Parathyroid adenoma (tissue), 2 donors: ENCODE measurements at regions not wholly inside any gene's neighbourhood (a gene's known extent, or its start where the extent isn't known, plus 50 kb on each side); places are given as distances from the start of the nearest gene placed in this dataset.
"Not testable (repeated sequence)": the region's sequence is repeated elsewhere in the genome, so short reads cannot be mapped to it uniquely, and the experiment has no call there.

ENCODE experiments used
- H2AFZ ChIP-seq: fragments of 300-600 bp; sonication (generic); one replicate; pipeline ENCODE4 v1.7.0; 2017; ENCODE audit warnings: antibody characterized with exemption, mild to moderate bottlenecking
- H3K27ac ChIP-seq: fragments of 300-600 bp; sonication (generic); one replicate; pipeline ENCODE4 v1.7.0; 2017
- H3K27me3 ChIP-seq: fragments of 300-600 bp; sonication (generic); one replicate; pipeline ENCODE4 v1.7.0; 2017; ENCODE audit warnings: low read length; ENCODE audit not compliant: control insufficient read depth, insufficient read depth
- H3K36me3 ChIP-seq: fragments of 300-600 bp; sonication (generic); one replicate; pipeline ENCODE4 v1.7.0; 2017; ENCODE audit warnings: low read length; ENCODE audit not compliant: control insufficient read depth, insufficient read depth
- H3K4me1 ChIP-seq: fragments of 300-600 bp; sonication (generic); one replicate; pipeline ENCODE4 v1.7.0; 2017; ENCODE audit warnings: control low read depth
- H3K4me2 ChIP-seq: fragments of 300-600 bp; sonication (generic); one replicate; pipeline ENCODE4 v1.7.0; 2017; ENCODE audit warnings: low read length
- H3K4me3 ChIP-seq: fragments of 300-600 bp; sonication (generic); one replicate; pipeline ENCODE4 v1.7.0; 2017; ENCODE audit warnings: low read depth, low read length
- H3K79me2 ChIP-seq: fragments of 300-600 bp; sonication (generic); one replicate; pipeline ENCODE4 v1.7.0; 2017; ENCODE audit warnings: control low read depth
- H3K9ac ChIP-seq: fragments of 300-600 bp; sonication (generic); one replicate; pipeline ENCODE4 v1.7.0; 2017; ENCODE audit warnings: mild to moderate bottlenecking
- H3K9me3 ChIP-seq: fragments of 300-600 bp; sonication (generic); one replicate; pipeline ENCODE4 v1.7.0; 2017; ENCODE audit warnings: low read length; ENCODE audit not compliant: control insufficient read depth
- TF ChIP-seq, protein P1 (sequence below): fragments of 300-600 bp; sonication (generic); IDR thresholded peaks from one replicate; pipeline ENCODE4 v1.7.0; 2017; ENCODE audit warnings: antibody characterized with exemption, mild to moderate bottlenecking
- donor health status: primary hyperparathyroidism.

DNA sequence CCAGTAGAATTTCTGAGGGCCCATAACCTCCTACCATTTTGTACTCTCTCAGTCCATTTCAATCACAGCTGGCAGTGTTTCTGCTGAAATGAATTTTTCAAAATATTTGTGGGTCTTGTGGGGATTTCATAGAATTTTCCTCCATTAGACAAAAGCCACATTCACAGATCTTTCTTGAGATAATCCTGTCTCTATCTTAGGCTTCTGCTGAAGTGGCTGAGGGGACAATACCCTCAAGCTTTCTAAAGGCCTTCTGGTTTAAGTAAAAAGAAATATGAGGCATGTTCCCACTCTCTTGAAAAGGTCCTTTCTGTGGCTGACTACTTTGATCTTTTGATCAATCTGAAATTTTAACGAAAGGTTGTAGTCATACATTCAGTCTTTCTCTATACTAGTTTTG, 1930.0 kb upstream of the AGA start:
- TF ChIP-seq, protein P1, sequence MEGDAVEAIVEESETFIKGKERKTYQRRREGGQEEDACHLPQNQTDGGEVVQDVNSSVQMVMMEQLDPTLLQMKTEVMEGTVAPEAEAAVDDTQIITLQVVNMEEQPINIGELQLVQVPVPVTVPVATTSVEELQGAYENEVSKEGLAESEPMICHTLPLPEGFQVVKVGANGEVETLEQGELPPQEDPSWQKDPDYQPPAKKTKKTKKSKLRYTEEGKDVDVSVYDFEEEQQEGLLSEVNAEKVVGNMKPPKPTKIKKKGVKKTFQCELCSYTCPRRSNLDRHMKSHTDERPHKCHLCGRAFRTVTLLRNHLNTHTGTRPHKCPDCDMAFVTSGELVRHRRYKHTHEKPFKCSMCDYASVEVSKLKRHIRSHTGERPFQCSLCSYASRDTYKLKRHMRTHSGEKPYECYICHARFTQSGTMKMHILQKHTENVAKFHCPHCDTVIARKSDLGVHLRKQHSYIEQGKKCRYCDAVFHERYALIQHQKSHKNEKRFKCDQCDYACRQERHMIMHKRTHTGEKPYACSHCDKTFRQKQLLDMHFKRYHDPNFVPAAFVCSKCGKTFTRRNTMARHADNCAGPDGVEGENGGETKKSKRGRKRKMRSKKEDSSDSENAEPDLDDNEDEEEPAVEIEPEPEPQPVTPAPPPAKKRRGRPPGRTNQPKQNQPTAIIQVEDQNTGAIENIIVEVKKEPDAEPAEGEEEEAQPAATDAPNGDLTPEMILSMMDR = no peak
- Histone ChIP-seq H3K79me2 (no peaks in the 10 kb centered on the region), H3K9me3 (no peaks in the 10 kb centered on the region), H3K4me1 (no peaks in the 10 kb centered on the region), H3K9ac (no peak overlapping the region), H3K27ac (no peak overlapping the region), H3K27me3 (no peaks in the 10 kb centered on the region), H3K4me3 (no peak overlapping the region), H3K36me3 (no peaks in the 10 kb centered on the region), H3K4me2 (no peak overlapping the region), H2AFZ (no peak overlapping the region)

DNA sequence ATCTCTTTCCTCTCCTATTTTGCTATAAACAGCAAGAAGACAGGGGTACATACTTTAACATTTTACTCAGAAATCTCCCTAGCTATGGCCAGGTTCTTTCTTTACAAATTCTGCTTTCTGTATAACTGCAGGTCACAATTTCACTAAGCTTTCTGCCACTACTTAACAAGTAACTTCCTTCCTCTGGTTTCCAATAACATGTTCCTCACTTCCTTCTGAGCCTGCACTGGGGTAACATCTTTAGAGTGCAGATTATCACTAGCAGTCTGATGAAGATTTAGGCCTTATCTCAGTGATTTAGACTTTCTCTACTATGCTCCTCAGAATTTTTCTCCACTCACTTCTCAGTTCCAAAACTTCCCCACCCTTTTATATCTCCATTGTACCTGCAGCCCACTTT, 1930.5 kb upstream of the AGA start:
- Histone ChIP-seq H3K79me2 (no peaks in the 10 kb centered on the region), H3K36me3 (no peaks in the 10 kb centered on the region), H3K4me1 (no peaks in the 10 kb centered on the region), H3K9ac (no peak overlapping the region), H2AFZ (no peak overlapping the region), H3K4me2 (no peak overlapping the region), H3K4me3 (no peak overlapping the region), H3K27ac (no peak overlapping the region), H3K9me3 (no peaks in the 10 kb centered on the region), H3K27me3 (no peaks in the 10 kb centered on the region)
- TF ChIP-seq, protein P1 = no peak

DNA sequence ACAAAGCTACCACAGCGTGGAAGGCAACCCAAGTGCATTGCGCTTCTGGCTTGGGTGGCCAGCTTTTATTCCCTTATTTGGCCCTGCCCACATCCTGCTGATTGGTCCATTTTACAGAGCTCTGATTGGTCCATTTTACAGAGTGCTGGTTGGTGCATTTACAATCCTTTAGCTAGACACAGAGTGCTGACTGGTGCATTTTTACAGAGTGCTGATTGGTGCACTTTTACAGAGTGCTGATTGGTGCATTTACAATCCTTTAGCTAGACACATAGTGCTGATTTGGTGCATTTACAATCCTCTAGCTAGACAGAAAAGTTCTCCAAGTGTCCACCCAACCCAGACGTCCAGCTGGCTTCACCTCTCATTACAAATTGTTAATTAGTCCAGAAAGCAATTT, 1936.6 kb upstream of the AGA start:
- not testable (repeated sequence) for H3K79me2 ChIP-seq, H3K4me2 ChIP-seq, H2AFZ ChIP-seq, H3K4me1 ChIP-seq, H3K9ac ChIP-seq, H3K27ac ChIP-seq, H3K27me3 ChIP-seq, H3K9me3 ChIP-seq, H3K4me3 ChIP-seq, H3K36me3 ChIP-seq

DNA sequence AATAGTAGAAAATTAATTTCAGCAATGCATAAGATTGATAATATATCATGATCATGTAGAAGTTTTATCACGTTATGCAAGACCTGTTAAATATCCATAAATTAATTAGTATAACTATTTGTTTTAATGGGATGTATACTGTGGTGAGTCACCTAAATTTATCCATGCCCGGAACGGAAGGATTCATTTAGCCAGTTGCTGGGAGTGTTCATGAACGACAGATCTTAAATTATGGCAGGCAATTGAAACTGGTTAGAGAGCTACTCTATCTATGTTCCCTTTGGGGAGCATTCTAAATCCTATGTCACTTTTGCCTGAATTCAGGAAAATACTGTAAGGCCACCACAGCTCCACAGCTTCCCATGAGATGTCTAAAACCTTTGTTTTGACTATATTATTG, 1950.5 kb upstream of the AGA start:
- Histone ChIP-seq H3K9ac (no peak overlapping the region), H3K9me3 (no peaks in the 10 kb centered on the region), H3K27ac (no peak overlapping the region), H2AFZ (no peak overlapping the region), H3K4me1 (no peaks in the 10 kb centered on the region), H3K4me3 (no peak overlapping the region), H3K36me3 (no peaks in the 10 kb centered on the region), H3K4me2 (no peak overlapping the region), H3K79me2 (no peaks in the 10 kb centered on the region), H3K27me3 (no peaks in the 10 kb centered on the region)
- TF ChIP-seq, protein P1 = no peak

DNA sequence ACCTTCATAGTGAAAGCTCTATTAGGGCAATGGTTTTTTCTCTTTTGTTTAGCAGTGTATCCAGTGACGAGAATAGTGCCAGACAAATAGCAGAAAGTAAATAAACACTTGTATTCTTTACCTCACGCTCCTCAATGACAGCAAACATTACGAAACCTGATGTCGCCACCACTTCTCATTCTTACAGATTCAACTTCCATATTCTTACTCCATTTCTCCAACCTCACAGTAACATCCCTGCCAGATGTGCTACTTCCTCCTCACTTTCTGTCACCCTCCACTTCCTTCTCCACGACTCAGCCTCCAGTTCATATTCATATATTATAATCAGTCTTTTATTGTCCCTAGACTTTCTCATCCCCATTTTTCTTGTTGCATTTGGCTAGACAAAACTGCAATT, 1956.2 kb upstream of the AGA start:
- Histone ChIP-seq H3K36me3 (no peaks in the 10 kb centered on the region), H3K27ac (no peak overlapping the region), H3K4me2 (no peak overlapping the region), H3K27me3 (no peaks in the 10 kb centered on the region), H3K9ac (no peak overlapping the region), H3K79me2 (no peaks in the 10 kb centered on the region), H3K4me1 (no peaks in the 10 kb centered on the region), H3K9me3 (no peaks in the 10 kb centered on the region), H2AFZ (no peak overlapping the region), H3K4me3 (no peak overlapping the region)
- TF ChIP-seq, protein P1 = no peak
